PC-3 (cell line): ENCODE measurements at regions not wholly inside any gene's neighbourhood (a gene's known extent, or its start where the extent isn't known, plus 50 kb on each side); places are given as distances from the start of the nearest gene placed in this dataset.

Experiments
- ATAC-seq: fragments of 200-7000 bp; cut with Tn5 transposase; 2 replicates; pipeline ENCODE4 v1.9.1; 2020; ENCODE audit warnings: mild to moderate bottlenecking, moderate library complexity
- BruUV-seq: library from RNA; stranded (reverse); fragments of 400-500 nt; replicated peaks from 2 replicates; lab custom pipeline; 2021; lab: Mats Ljungman, UMichigan
- CTCF ChIA-PET: fragments of 300-600 bp; sonication (Branson Sonifier 250); formaldehyde crosslinking; loops from one replicate; lab custom pipeline; 2022; ENCODE audit warnings: antibody characterized with exemption; lab: Charles Lee
- POLR2A ChIA-PET: fragments of 300-600 bp; sonication (Branson Sonifier 250); formaldehyde crosslinking; loops from one replicate; lab custom pipeline; 2022; ENCODE audit warnings: antibody characterized with exemption; ENCODE audit not compliant: unreplicated experiment; lab: Charles Lee
- DNase-seq: peaks from one replicate; pipeline ENCODE4 v3.0.0-alpha.2; 2015
- H2AFZ ChIP-seq: fragments of 300-600 bp; sonication (generic); 2 replicates; pipeline ENCODE4 v1.6.0; 2016; ENCODE audit warnings: antibody characterized with exemption, low read length
- H3F3A ChIP-seq: fragments of 300-600 bp; sonication (generic); one replicate; pipeline ENCODE4 v1.6.0; 2017; ENCODE audit warnings: antibody characterized with exemption, low read length, control low read depth, mild to moderate bottlenecking; ENCODE audit not compliant: unreplicated experiment
- H3K27ac ChIP-seq: fragments of 300-600 bp; sonication (generic); 2 replicates; pipeline ENCODE4 v1.5.1; 2016; ENCODE audit warnings: mild to moderate bottlenecking, low read length
- H3K27me3 ChIP-seq: fragments of 300-600 bp; sonication (generic); 2 replicates; pipeline ENCODE4 v1.6.1; 2016; ENCODE audit warnings: low read length, mixed read lengths
- H3K36me3 ChIP-seq: fragments of 300-600 bp; sonication (generic); 2 replicates; pipeline ENCODE4 v1.6.1; 2016; ENCODE audit warnings: low read depth, mixed run types, low read length, mixed read lengths
- H3K4me1 ChIP-seq: fragments of 300-600 bp; sonication (generic); 2 replicates; pipeline ENCODE4 v1.5.1; 2016; ENCODE audit warnings: low read length; ENCODE audit not compliant: insufficient read depth
- H3K4me2 ChIP-seq: fragments of 300-600 bp; sonication (generic); 2 replicates; pipeline ENCODE4 v1.6.0; 2016; ENCODE audit warnings: low read length
- H3K4me3 ChIP-seq: fragments of 300-600 bp; sonication (generic); 2 replicates; pipeline ENCODE4 v1.5.1; 2016; ENCODE audit warnings: mild to moderate bottlenecking, low read length, mixed read lengths
- H3K79me2 ChIP-seq: fragments of 300-600 bp; sonication (generic); 2 replicates; pipeline ENCODE4 v1.6.1; 2017; ENCODE audit warnings: low read length, mixed read lengths
- H3K9ac ChIP-seq: fragments of 300-600 bp; sonication (generic); 2 replicates; pipeline ENCODE4 v1.6.0; 2016; ENCODE audit warnings: mild to moderate bottlenecking, low read length
- H3K9me2 ChIP-seq: fragments of 300-600 bp; sonication (generic); replicated peaks from 2 replicates; pipeline ENCODE4 v1.6.1; 2016; ENCODE audit warnings: mixed run types, low read length, mixed read lengths
- H3K9me3 ChIP-seq: fragments of 300-600 bp; sonication (generic); 2 replicates; pipeline ENCODE4 v1.6.1; 2016; ENCODE audit warnings: low read length, mixed read lengths
- H4K20me1 ChIP-seq: fragments of 300-600 bp; sonication (generic); 2 replicates; pipeline ENCODE4 v1.6.1; 2016; ENCODE audit warnings: low read length, mixed read lengths
- CTCF ChIP-seq: fragments of 300-600 bp; sonication (generic); conservative IDR thresholded peaks from 2 replicates; pipeline ENCODE4 v1.5.1; 2017; ENCODE audit warnings: antibody characterized with exemption, low read depth, mild to moderate bottlenecking, low read length
- EZH2 ChIP-seq: fragments of 300-600 bp; sonication (generic); IDR thresholded peaks from one replicate; pipeline ENCODE4 v1.6.1; 2017; ENCODE audit warnings: antibody characterized with exemption, mild to moderate bottlenecking, low read length; ENCODE audit not compliant: unreplicated experiment
- EZH2phosphoT487 ChIP-seq: fragments of 300-600 bp; sonication (generic); IDR thresholded peaks from 2 replicates; pipeline ENCODE4 v1.6.1; 2018; ENCODE audit warnings: mild to moderate bottlenecking, antibody characterized with exemption, low read length, borderline replicate concordance
- intact Hi-C: fragments of 100-400 bp; cut with micrococcal nuclease; formaldehyde crosslinking; loops from 2 replicates; pipeline ENCODE4 v1.9.0; 2023

GRCh38 chr20:43840382-43841070 lies 74.1 kb upstream of the TOX2 start:
- no peaks in the 10 kb centered on the region for H3K27me3 ChIP-seq
- no peak overlapping the region for H2AFZ ChIP-seq
- H3K36me3 ChIP-seq, result no peaks in the 10 kb centered on the region
- no peak overlapping the region for H3K4me3 ChIP-seq
- peak overlapping the region; percentile 7; the same call in 1 of the 2 replicates for H3K4me2 ChIP-seq
- H3K9me3 ChIP-seq, result no peaks in the 10 kb centered on the region
- ChIA-PET CTCF (interaction anchor here (0.6 to 1.4 kb wide), 4 partner anchors 53 to 190 kb away, joined by 3 to 6 read pairs (median 6); no protein-coding TSS in a partner anchor), POLR2A (no interaction called here)
- intact Hi-C loops, result loop anchor here (10.0 kb wide), 1 partner anchor 374 kb away; the partner anchor contains the start of gene OSER1
- ATAC-seq, result no peak; the same call in 1 of the 2 replicates
- peak; percentile 68 for DNase-seq
- no peaks in the 10 kb centered on the region for H4K20me1 ChIP-seq
- H3K79me2 ChIP-seq, result no peaks in the 10 kb centered on the region
- peaks cover 44% of the 10 kb centered on the region for H3K4me1 ChIP-seq
- no peak overlapping the region for H3K27ac ChIP-seq
- H3K9me2 ChIP-seq, result no peaks in the 10 kb centered on the region
- peaks cover 4% of the 10 kb centered on the region for H3F3A ChIP-seq
- TF ChIP-seq CTCF, result peak; percentile 65
- TF ChIP-seq EZH2, result no peak
- no TSS peak for BruUV-seq
- no peak overlapping the region for H3K9ac ChIP-seq

- H3K27ac ChIP-seq, result no peak overlapping the region
- peak overlapping the region; percentile 7; the same call in 1 of the 2 replicates for H3K4me2 ChIP-seq
- no peak overlapping the region for H3K4me3 ChIP-seq
- H3F3A ChIP-seq, result no peaks in the 10 kb centered on the region
- H3K4me1 ChIP-seq, result peaks cover 38% of the 10 kb centered on the region
- TF ChIP-seq EZH2, result no peak
- TF ChIP-seq EZH2phosphoT487, result no peak
- TF ChIP-seq CTCF, result no peak
- POLR2A ChIA-PET, result no interaction called here
- no peaks in the 10 kb centered on the region for H3K36me3 ChIP-seq
- H4K20me1 ChIP-seq, result no peaks in the 10 kb centered on the region
- no peaks in the 10 kb centered on the region for H3K79me2 ChIP-seq
- CTCF ChIA-PET, result interaction anchor here (0.6 to 1.4 kb wide), 4 partner anchors 89 to 191 kb away, joined by 3 to 6 read pairs (median 4); no protein-coding TSS in a partner anchor
- no peaks in the 10 kb centered on the region for H3K9me3 ChIP-seq
- no peaks in the 10 kb centered on the region for H3K27me3 ChIP-seq
- peak; percentile 51 for DNase-seq
- H2AFZ ChIP-seq, result no peak overlapping the region
- H3K9ac ChIP-seq, result no peak overlapping the region
- ATAC-seq, result no peak
- intact Hi-C loops, result loop anchor here (10.0 kb wide), 1 partner anchor 375 kb away; the partner anchor contains the start of gene OSER1
- BruUV-seq, result no TSS peak
- no peaks in the 10 kb centered on the region for H3K9me2 ChIP-seq
These were observed 74.9 kb upstream of the TOX2 start for GRCh38 chr20:43839793-43840199.

- no peak overlapping the region for H3K9ac ChIP-seq
- TF ChIP-seq EZH2 (no peak), CTCF (no peak), EZH2phosphoT487 (no peak)
- no peak overlapping the region for H3K4me3 ChIP-seq
- no peaks in the 10 kb centered on the region for H3K79me2 ChIP-seq
- H3K4me2 ChIP-seq, result no peak overlapping the region
- no peak overlapping the region for H3K27ac ChIP-seq
- DNase-seq, result no peak
- H4K20me1 ChIP-seq, result no peaks in the 10 kb centered on the region
- no peaks in the 10 kb centered on the region for H3K36me3 ChIP-seq
- H2AFZ ChIP-seq, result no peak overlapping the region
- peaks cover 27% of the 10 kb centered on the region for H3K4me1 ChIP-seq
- BruUV-seq, result no TSS peak
- H3K9me2 ChIP-seq, result no peaks in the 10 kb centered on the region
- ChIA-PET POLR2A (no interaction called here), CTCF (no interaction called here)
- ATAC-seq, result no peak
- intact Hi-C loops, result no loop called here
- no peaks in the 10 kb centered on the region for H3F3A ChIP-seq
- no peaks in the 10 kb centered on the region for H3K27me3 ChIP-seq
- H3K9me3 ChIP-seq, result no peaks in the 10 kb centered on the region
These were observed 76.0 kb upstream of the TOX2 start for GRCh38 chr20:43838703-43839060.
